Gastrocnemius medialis (tissue), 4 donors: ENCODE measurements at regions not wholly inside any gene's neighbourhood (a gene's known extent, or its start where the extent isn't known, plus 50 kb on each side); places are given as distances from the start of the nearest gene placed in this dataset.

Experiments
- CTCF ChIP-seq, 5 experiments: fragments of 450-650 bp in 3 of 5; fragments of 200-600 bp in 2 of 5; sonication (generic) in 2 of 5; IDR thresholded peaks in 4 of 5; conservative IDR thresholded peaks in 1 of 5; 1 replicate in 4 of 5; 2 replicates in 1 of 5; pipeline ENCODE4 v1.5.1; 2016 to 2019; ENCODE audit warnings: antibody characterized with exemption in 5 of 5, mild to moderate bottlenecking in 3 of 5, moderate library complexity in 3 of 5
- POLR2A ChIP-seq, 2 donors: fragments of 450-650 bp; IDR thresholded peaks; one replicate each; pipeline ENCODE4 v1.6.1; 2017; ENCODE audit warnings: antibody characterized with exemption in 2 of 2, mild to moderate bottlenecking in 2 of 2, moderate library complexity in 2 of 2

- no peak for TF ChIP-seq POLR2A (IDR thresholded peaks at IDR 0.05)
- no peak for TF ChIP-seq CTCF (IDR thresholded peaks at IDR 0.05 in 4 of 5, conservative IDR thresholded peaks at IDR 0.05 in 1 of 5)
Measured at GRCh38 chr7:94149789-94150545, 145.8 kb upstream of the BET1 start.
